Right lobe of liver (tissue), 6 donors: ENCODE measurements at regions not wholly inside any gene's neighbourhood (a gene's known extent, or its start where the extent isn't known, plus 50 kb on each side); places are given as distances from the start of the nearest gene placed in this dataset.

Experiments
- ATAC-seq, 4 donors: fragments of 200-7000 bp; cut with Tn5 transposase; one replicate each; pipeline ENCODE4 v1.9.1; 2020; ENCODE audit warnings: mild to moderate bottlenecking in 4 of 4, moderate library complexity in 4 of 4
- DNase-seq, 3 donors: peaks; one replicate each; pipeline ENCODE4 v3.0.0-alpha.2; 2020
- H3K27ac ChIP-seq, 3 donors: fragments of 200-600 bp; one replicate each; pipeline ENCODE4 v1.8.0; 2022
- H3K27me3 ChIP-seq, 2 donors: fragments of 200-600 bp; one replicate each; pipeline ENCODE4 v1.8.0; 2022
- H3K36me3 ChIP-seq, 4 donors: fragments of 200-600 bp; sonication (generic) in 1 of 4; one replicate each; pipeline versions ENCODE4 v1.5.1 to v1.8.0; 2017 to 2022; ENCODE audit warnings: control low read depth in 1 of 4
- H3K4me1 ChIP-seq, 4 donors: fragments of 200-600 bp; sonication (generic) in 1 of 4; one replicate each; pipeline versions ENCODE4 v1.5.1 to v1.8.0; 2017 to 2022; ENCODE audit warnings: control low read depth in 1 of 4
- H3K4me3 ChIP-seq, 3 donors: fragments of 200-600 bp; one replicate each; pipeline ENCODE4 v1.8.0; 2022
- H3K9me3 ChIP-seq, 4 donors: fragments of 200-600 bp; sonication (generic) in 1 of 4; one replicate each; pipeline versions ENCODE4 v1.5.1 to v1.8.0; 2017 to 2022; ENCODE audit warnings: control low read depth in 1 of 4
- CTCF ChIP-seq, 4 donors: fragments of 200-600 bp in 3 of 4; fragments of 450-650 bp in 1 of 4; IDR thresholded peaks; one replicate each; pipeline versions ENCODE4 v1.5.1 to v1.8.0; 2016 to 2022; ENCODE audit warnings: antibody characterized with exemption in 4 of 4, mild to moderate bottlenecking in 2 of 4
- POLR2A ChIP-seq: fragments of 450-650 bp; IDR thresholded peaks from one replicate; pipeline ENCODE4 v1.6.1; 2017; ENCODE audit warnings: antibody characterized with exemption, mild to moderate bottlenecking
- WGBS: methylation state at CpG from one replicate; pipeline ENCODE4 v1.1.6; 2018; ENCODE audit warnings: low coverage, low lambda C conversion rate; ENCODE audit not compliant: insufficient coverage; ENCODE audit errors: missing lambda C conversion rate; 5-methylcytosine and 5-hydroxymethylcytosine counted together
- intact Hi-C, 2 donors: fragments of 100-400 bp; cut with DNase I; formaldehyde crosslinking; loops; one replicate each; pipeline versions ENCODE4 v1.11.2 to v1.14.1; 2022
- donor health status: DM: no; HTN: yes; CAD: no.
- donor health status: DM: no; HTN: no; CAD: no.
- donor health status: DM: no; HTN: no; CAD: no.
- donor health status: DM: no; HTN: yes; CAD: no.
- donor health status: DM: no; HTN: yes; CAD: no.

GRCh38 chr15:69660658-69661405 lies 208.2 kb downstream of the RPLP1 start:
- Histone ChIP-seq H3K9me3 (no peaks in the 10 kb centered on the region), H3K36me3 (no peaks in the 10 kb centered on the region), H3K4me3 (no peak overlapping the region), H3K4me1 (no peaks in the 10 kb centered on the region), H3K27me3 (no peaks in the 10 kb centered on the region), H3K27ac (no peak overlapping the region)
- TF ChIP-seq POLR2A: no peak
- no peak for TF ChIP-seq CTCF (IDR thresholded peaks at IDR 0.05)
- intact Hi-C loops: no loop called here
- ATAC-seq (peak in 2 of 4 donors; percentile 27 to 44), DNase-seq (peak in 1 of 3 donors; percentile 28)
- 56% methylated on average over 7 of the region's 7 CpGs for WGBS

GRCh38 chr15:69661446-69661845 lies 208.8 kb downstream of the RPLP1 start:
- H3K4me1 ChIP-seq: no peaks in the 10 kb centered on the region
- TF ChIP-seq CTCF (IDR thresholded peaks at IDR 0.05) (no peak), POLR2A (no peak)
- H3K27ac ChIP-seq: no peak overlapping the region
- no peaks in the 10 kb centered on the region for H3K27me3 ChIP-seq
- WGBS: 81% methylated on average over 6 of the region's 6 CpGs
- DNase-seq (peak in 1 of 3 donors; percentile 37), ATAC-seq (no peak)
- H3K4me3 ChIP-seq: no peak overlapping the region
- no peaks in the 10 kb centered on the region for H3K9me3 ChIP-seq
- H3K36me3 ChIP-seq: no peaks in the 10 kb centered on the region
- intact Hi-C loops: no loop called here

GRCh38 chr15:69661871-69662644 lies 209.4 kb downstream of the RPLP1 start:
- H3K9me3 ChIP-seq: no peaks in the 10 kb centered on the region
- no peaks in the 10 kb centered on the region for H3K27me3 ChIP-seq
- ATAC-seq (no peak), DNase-seq (peak in 1 of 3 donors; percentile 26)
- no peak overlapping the region for H3K4me3 ChIP-seq
- TF ChIP-seq CTCF (IDR thresholded peaks at IDR 0.05): no peak
- no peak for TF ChIP-seq POLR2A
- H3K27ac ChIP-seq: no peak overlapping the region
- no peaks in the 10 kb centered on the region for H3K36me3 ChIP-seq
- 77% methylated on average over 3 of the region's 9 CpGs for WGBS
- intact Hi-C loops: no loop called here
- H3K4me1 ChIP-seq: no peaks in the 10 kb centered on the region

GRCh38 chr15:69662645-69663000 lies 210.0 kb downstream of the RPLP1 start:
- H3K27me3 ChIP-seq: no peaks in the 10 kb centered on the region
- TF ChIP-seq CTCF (IDR thresholded peaks at IDR 0.05): no peak
- no peak for TF ChIP-seq POLR2A
- H3K36me3 ChIP-seq: no peaks in the 10 kb centered on the region
- H3K4me1 ChIP-seq: no peaks in the 10 kb centered on the region
- WGBS: 88% methylated on average over 3 of the region's 4 CpGs
- DNase-seq: no peak
- intact Hi-C loops: no loop called here
- H3K27ac ChIP-seq: no peak overlapping the region
- H3K9me3 ChIP-seq: no peaks in the 10 kb centered on the region
- ATAC-seq: no peak
- H3K4me3 ChIP-seq: no peak overlapping the region
